ENCODE measurements at regions not wholly inside any gene's neighbourhood (a gene's known extent, or its start where the extent isn't known, plus 50 kb on each side); places are given as distances from the start of the nearest gene placed in this dataset.
"Not testable (repeated sequence)": the region's sequence is repeated elsewhere in the genome, so short reads cannot be mapped to it uniquely, and the experiment has no call there.

- H3K36me3 ChIP-seq = no peaks in the 10 kb centered on the region
- no peak for DNase-seq
- no peaks in the 10 kb centered on the region for H3K9me3 ChIP-seq
- no peak overlapping the region for H3K4me3 ChIP-seq (ENCODE audit: low read depth, low read length)
- no peaks in the 10 kb centered on the region for H3K27me3 ChIP-seq
- TF ChIP-seq, protein P1, sequence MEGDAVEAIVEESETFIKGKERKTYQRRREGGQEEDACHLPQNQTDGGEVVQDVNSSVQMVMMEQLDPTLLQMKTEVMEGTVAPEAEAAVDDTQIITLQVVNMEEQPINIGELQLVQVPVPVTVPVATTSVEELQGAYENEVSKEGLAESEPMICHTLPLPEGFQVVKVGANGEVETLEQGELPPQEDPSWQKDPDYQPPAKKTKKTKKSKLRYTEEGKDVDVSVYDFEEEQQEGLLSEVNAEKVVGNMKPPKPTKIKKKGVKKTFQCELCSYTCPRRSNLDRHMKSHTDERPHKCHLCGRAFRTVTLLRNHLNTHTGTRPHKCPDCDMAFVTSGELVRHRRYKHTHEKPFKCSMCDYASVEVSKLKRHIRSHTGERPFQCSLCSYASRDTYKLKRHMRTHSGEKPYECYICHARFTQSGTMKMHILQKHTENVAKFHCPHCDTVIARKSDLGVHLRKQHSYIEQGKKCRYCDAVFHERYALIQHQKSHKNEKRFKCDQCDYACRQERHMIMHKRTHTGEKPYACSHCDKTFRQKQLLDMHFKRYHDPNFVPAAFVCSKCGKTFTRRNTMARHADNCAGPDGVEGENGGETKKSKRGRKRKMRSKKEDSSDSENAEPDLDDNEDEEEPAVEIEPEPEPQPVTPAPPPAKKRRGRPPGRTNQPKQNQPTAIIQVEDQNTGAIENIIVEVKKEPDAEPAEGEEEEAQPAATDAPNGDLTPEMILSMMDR (IDR thresholded peaks at IDR 0.05; ENCODE audit: low read depth, low read length) = no peak
- peaks cover 10% of the 10 kb centered on the region for H3K4me1 ChIP-seq
Observed at GRCh38 chr10:8360814-8361509, 306.5 kb downstream of the GATA3 start.

DNA sequence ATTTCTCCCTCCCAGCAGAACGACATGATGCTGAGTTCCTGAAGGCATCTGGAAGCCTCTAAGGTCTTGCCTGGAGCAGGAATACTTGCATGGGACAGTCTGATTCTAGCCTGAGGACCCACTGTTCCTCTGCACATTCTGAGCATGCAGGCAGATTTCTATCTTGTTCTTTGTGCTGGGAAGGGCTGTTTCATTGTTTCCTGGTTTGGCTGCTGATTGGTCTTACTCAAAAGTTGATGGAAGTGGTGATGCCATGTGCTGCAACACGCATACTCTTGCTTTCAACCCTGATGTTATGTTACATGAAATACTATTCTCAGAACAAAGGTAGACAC is 307.0 kb downstream of the GATA3 start:
- Histone ChIP-seq H3K4me3 (ENCODE audit: low read depth, low read length) (no peak overlapping the region), H3K9me3 (no peaks in the 10 kb centered on the region), H3K36me3 (no peaks in the 10 kb centered on the region), H3K27me3 (no peaks in the 10 kb centered on the region), H3K4me1 (peaks cover 10% of the 10 kb centered on the region)
- no peak for DNase-seq
- TF ChIP-seq, protein P1 (IDR thresholded peaks at IDR 0.05; ENCODE audit: low read depth, low read length) = no peak

DNA sequence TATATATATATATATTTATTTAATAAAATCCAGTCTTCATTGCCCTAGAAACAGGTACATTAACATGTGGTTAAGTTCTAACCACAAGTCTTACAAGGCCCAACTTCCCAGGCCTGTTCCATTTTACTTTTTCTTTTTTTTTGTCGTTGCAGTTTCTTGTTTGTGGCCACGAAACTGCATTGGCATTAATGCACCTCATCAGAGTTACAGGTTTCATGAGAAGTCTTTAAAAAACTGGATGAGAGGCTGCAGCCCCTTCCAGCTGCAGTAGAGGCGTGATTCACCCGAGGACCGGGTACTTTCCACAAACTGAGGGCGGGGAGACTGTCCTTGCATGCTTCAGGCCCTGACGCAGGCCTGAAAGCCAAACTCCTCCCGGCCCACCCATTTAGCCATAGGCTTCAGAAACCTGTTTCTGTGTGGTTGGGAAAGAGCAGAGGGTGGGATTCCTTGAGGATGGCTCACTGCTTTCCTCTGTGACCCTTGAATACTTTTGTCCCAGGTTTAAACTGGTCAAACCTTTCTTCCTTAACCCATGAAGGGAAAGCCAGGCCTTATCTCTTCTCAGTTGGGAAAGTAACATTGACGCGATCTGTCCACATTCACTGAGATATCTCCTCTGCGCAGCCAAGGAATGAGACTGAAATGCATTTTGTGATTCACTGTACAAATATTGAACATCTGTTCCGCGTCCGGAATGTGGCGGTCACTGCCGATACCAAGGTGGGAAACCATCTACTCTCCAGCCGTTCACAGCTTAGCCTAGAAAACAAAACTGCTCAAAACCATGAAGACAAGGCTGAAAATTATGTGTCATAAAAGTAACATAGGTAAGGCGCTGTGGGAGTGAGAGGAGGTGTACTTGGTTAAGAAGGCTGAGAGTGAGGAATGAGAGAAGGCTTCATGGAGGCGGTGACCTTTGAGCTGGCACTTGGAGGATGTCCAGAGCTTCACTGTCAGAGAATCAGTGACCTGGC is 311.7 kb downstream of the GATA3 start:
- no peak for DNase-seq
- no peak overlapping the region for H3K4me3 ChIP-seq (ENCODE audit: low read depth, low read length)
- no peaks in the 10 kb centered on the region for H3K27me3 ChIP-seq
- TF ChIP-seq, protein P1 (IDR thresholded peaks at IDR 0.05; ENCODE audit: low read depth, low read length) = no peak
- no peaks in the 10 kb centered on the region for H3K36me3 ChIP-seq
- no peaks in the 10 kb centered on the region for H3K9me3 ChIP-seq
- H3K4me1 ChIP-seq = peaks cover 9% of the 10 kb centered on the region

- H3K4me3 ChIP-seq (ENCODE audit: low read depth, low read length); H3K27me3 ChIP-seq; H3K9me3 ChIP-seq; H3K4me1 ChIP-seq; H3K36me3 ChIP-seq; DNase-seq: not testable (repeated sequence)
Observed at GRCh38 chr10:8367672-8368411, 313.4 kb downstream of the GATA3 start.

DNA sequence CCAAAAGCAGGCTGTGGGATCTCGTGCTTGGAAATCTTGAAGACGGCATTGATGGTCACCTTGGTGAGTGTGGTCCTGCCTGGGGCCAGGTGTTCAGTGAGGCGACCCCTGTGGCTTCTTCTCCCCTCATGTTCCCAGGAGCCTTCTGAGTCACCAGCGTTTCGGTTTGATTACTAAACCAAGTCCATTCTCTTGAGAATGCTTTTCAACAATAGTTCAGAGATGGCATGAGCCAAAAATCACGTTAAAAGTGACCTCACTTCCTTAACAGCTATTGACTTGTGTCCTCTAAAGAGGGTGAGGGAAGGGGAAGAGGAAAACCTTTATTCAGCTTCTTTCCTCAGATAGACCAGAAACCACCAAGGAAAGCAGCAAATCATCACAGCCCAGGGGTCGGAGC is 315.2 kb downstream of the GATA3 start:
- H3K36me3 ChIP-seq = no peaks in the 10 kb centered on the region
- no peaks in the 10 kb centered on the region for H3K9me3 ChIP-seq
- no peaks in the 10 kb centered on the region for H3K27me3 ChIP-seq
- H3K4me1 ChIP-seq = no peaks in the 10 kb centered on the region
- H3K4me3 ChIP-seq (ENCODE audit: low read depth, low read length) = no peak overlapping the region
- TF ChIP-seq, protein P1 (IDR thresholded peaks at IDR 0.05; ENCODE audit: low read depth, low read length) = no peak
- no peak for DNase-seq

GRCh38 chr10:8374334-8374733 is 319.8 kb downstream of the GATA3 start:
- TF ChIP-seq, protein P1 (IDR thresholded peaks at IDR 0.05; ENCODE audit: low read depth, low read length) = no peak
- Histone ChIP-seq H3K36me3 (no peaks in the 10 kb centered on the region), H3K27me3 (no peaks in the 10 kb centered on the region), H3K9me3 (no peaks in the 10 kb centered on the region), H3K4me1 (peaks cover 6% of the 10 kb centered on the region; the same call in 1 of the 2 replicates), H3K4me3 (ENCODE audit: low read depth, low read length) (no peak overlapping the region)
- DNase-seq = no peak
